ENCODE measurements at regions not wholly inside any gene's neighbourhood (a gene's known extent, or its start where the extent isn't known, plus 50 kb on each side); places are given as distances from the start of the nearest gene placed in this dataset.

DNA sequence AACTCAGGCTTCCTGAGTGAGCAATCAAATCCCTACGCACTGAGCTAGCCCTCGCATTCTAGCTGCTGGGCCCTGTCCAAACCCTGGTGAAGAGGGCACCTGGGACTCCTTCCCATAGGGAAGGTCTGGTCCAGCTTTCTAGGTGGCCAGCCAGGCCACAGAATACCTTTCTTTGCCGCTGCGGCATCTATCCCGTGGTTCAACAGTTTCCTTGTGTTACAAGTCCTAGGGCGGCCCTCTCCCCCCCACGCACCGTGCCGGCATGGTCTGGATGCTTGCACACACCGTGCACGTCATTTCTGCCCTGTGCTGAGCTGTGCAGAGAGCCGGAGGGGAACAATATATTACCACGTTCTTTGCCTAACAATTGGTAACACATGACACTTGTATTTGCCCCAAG is 164.6 kb upstream of the TSHZ3 start:
- TF ChIP-seq, protein P1, sequence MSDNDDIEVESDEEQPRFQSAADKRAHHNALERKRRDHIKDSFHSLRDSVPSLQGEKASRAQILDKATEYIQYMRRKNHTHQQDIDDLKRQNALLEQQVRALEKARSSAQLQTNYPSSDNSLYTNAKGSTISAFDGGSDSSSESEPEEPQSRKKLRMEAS (IDR thresholded peaks at IDR 0.05), result no peak
- TF ChIP-seq CREB1 (IDR thresholded peaks at IDR 0.05; ENCODE audit: low read depth), result no peak
- TF ChIP-seq, protein P2, sequence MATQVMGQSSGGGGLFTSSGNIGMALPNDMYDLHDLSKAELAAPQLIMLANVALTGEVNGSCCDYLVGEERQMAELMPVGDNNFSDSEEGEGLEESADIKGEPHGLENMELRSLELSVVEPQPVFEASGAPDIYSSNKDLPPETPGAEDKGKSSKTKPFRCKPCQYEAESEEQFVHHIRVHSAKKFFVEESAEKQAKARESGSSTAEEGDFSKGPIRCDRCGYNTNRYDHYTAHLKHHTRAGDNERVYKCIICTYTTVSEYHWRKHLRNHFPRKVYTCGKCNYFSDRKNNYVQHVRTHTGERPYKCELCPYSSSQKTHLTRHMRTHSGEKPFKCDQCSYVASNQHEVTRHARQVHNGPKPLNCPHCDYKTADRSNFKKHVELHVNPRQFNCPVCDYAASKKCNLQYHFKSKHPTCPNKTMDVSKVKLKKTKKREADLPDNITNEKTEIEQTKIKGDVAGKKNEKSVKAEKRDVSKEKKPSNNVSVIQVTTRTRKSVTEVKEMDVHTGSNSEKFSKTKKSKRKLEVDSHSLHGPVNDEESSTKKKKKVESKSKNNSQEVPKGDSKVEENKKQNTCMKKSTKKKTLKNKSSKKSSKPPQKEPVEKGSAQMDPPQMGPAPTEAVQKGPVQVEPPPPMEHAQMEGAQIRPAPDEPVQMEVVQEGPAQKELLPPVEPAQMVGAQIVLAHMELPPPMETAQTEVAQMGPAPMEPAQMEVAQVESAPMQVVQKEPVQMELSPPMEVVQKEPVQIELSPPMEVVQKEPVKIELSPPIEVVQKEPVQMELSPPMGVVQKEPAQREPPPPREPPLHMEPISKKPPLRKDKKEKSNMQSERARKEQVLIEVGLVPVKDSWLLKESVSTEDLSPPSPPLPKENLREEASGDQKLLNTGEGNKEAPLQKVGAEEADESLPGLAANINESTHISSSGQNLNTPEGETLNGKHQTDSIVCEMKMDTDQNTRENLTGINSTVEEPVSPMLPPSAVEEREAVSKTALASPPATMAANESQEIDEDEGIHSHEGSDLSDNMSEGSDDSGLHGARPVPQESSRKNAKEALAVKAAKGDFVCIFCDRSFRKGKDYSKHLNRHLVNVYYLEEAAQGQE (IDR thresholded peaks at IDR 0.05; ENCODE audit: low read depth), result no peak
- no peak for TF ChIP-seq FOXM1 (IDR thresholded peaks at IDR 0.05; ENCODE audit: borderline replicate concordance, low read depth)
- no peak for TF ChIP-seq EGR1 (IDR thresholded peaks at IDR 0.05)
- no peak for TF ChIP-seq RAD21 (IDR thresholded peaks at IDR 0.05; ENCODE audit: low read depth)
- no peak for TF ChIP-seq EP300 (IDR thresholded peaks at IDR 0.05; ENCODE audit: borderline replicate concordance)
- TF ChIP-seq YY1 (IDR thresholded peaks at IDR 0.05; ENCODE audit: low read depth), result no peak
- no peak for TF ChIP-seq TCF12 (IDR thresholded peaks at IDR 0.05; ENCODE audit: low read depth)
- no peak for TF ChIP-seq NFIC (IDR thresholded peaks at IDR 0.05)
- TF ChIP-seq ZBTB7A (IDR thresholded peaks at IDR 0.05; ENCODE audit: low read depth), result no peak
- no peak for TF ChIP-seq TAF1 (IDR thresholded peaks at IDR 0.05; ENCODE audit: low read depth)
- TF ChIP-seq TEAD4 (IDR thresholded peaks at IDR 0.05), result no peak
- TF ChIP-seq, protein P3, sequence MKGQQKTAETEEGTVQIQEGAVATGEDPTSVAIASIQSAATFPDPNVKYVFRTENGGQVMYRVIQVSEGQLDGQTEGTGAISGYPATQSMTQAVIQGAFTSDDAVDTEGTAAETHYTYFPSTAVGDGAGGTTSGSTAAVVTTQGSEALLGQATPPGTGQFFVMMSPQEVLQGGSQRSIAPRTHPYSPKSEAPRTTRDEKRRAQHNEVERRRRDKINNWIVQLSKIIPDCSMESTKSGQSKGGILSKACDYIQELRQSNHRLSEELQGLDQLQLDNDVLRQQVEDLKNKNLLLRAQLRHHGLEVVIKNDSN (IDR thresholded peaks at IDR 0.05), result no peak
- TF ChIP-seq CEBPB (IDR thresholded peaks at IDR 0.05), result no peak

DNA sequence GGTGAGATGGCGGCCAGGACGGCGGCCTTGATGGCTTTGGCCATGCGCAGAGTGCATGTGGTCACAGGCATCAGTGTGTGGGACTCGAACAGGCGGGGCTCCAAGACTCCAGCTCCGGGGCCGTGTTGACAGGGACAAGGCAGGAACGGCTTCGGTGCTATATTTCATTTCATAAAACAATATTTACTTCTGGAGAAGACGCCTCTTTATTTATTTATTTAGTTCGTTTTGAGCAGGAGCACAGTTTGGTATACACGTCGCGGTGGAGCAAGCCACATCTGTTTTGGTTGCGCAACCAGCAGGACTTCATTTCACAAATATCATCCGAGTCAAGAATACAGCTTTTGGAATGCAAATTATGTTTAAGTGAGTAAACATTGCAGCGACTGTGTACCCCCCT is 166.7 kb upstream of the TSHZ3 start:
- TF ChIP-seq FOXM1 (IDR thresholded peaks at IDR 0.05; ENCODE audit: borderline replicate concordance, low read depth), result no peak
- TF ChIP-seq, protein P3 (IDR thresholded peaks at IDR 0.05), result no peak
- no peak for TF ChIP-seq EP300 (IDR thresholded peaks at IDR 0.05; ENCODE audit: borderline replicate concordance)
- TF ChIP-seq, protein P2 (IDR thresholded peaks at IDR 0.05; ENCODE audit: low read depth), result no peak

- TF ChIP-seq NFIC (IDR thresholded peaks at IDR 0.05) (no peak), YY1 (IDR thresholded peaks at IDR 0.05; ENCODE audit: low read depth) (no peak), ZBTB7A (IDR thresholded peaks at IDR 0.05; ENCODE audit: low read depth) (no peak), TAF1 (IDR thresholded peaks at IDR 0.05; ENCODE audit: low read depth) (no peak), CEBPB (IDR thresholded peaks at IDR 0.05) (no peak), EP300 (IDR thresholded peaks at IDR 0.05; ENCODE audit: borderline replicate concordance) (no peak), EGR1 (IDR thresholded peaks at IDR 0.05) (no peak), TEAD4 (IDR thresholded peaks at IDR 0.05) (no peak), CREB1 (IDR thresholded peaks at IDR 0.05; ENCODE audit: low read depth) (no peak), FOXM1 (IDR thresholded peaks at IDR 0.05; ENCODE audit: borderline replicate concordance, low read depth) (no peak), TCF12 (IDR thresholded peaks at IDR 0.05; ENCODE audit: low read depth) (no peak), RAD21 (IDR thresholded peaks at IDR 0.05; ENCODE audit: low read depth) (no peak)
- TF ChIP-seq, protein P3 (IDR thresholded peaks at IDR 0.05), result no peak
- TF ChIP-seq, protein P2 (IDR thresholded peaks at IDR 0.05; ENCODE audit: low read depth), result no peak
- TF ChIP-seq, protein P1 (IDR thresholded peaks at IDR 0.05), result no peak
Measured at GRCh38 chr19:31516756-31517155, 167.5 kb upstream of the TSHZ3 start.

All from Ishikawa (cell line).